HG03442 (cell line): ENCODE measurements at regions not wholly inside any gene's neighbourhood (a gene's known extent, or its start where the extent isn't known, plus 50 kb on each side); places are given as distances from the start of the nearest gene placed in this dataset.
A peak's percentile ranks its signal among the peaks of the same experiment; 100 is the strongest.
"Not testable (repeated sequence)": the region's sequence is repeated elsewhere in the genome, so short reads cannot be mapped to it uniquely, and the experiment has no call there.

ENCODE experiments used
- ATAC-seq: cut with Tn5 transposase; IDR thresholded peaks from one replicate; pipeline ENCODE4 v1.9.1; 2021; ENCODE audit warnings: mild to moderate bottlenecking, moderate library complexity; ENCODE audit not compliant: unreplicated experiment

DNA sequence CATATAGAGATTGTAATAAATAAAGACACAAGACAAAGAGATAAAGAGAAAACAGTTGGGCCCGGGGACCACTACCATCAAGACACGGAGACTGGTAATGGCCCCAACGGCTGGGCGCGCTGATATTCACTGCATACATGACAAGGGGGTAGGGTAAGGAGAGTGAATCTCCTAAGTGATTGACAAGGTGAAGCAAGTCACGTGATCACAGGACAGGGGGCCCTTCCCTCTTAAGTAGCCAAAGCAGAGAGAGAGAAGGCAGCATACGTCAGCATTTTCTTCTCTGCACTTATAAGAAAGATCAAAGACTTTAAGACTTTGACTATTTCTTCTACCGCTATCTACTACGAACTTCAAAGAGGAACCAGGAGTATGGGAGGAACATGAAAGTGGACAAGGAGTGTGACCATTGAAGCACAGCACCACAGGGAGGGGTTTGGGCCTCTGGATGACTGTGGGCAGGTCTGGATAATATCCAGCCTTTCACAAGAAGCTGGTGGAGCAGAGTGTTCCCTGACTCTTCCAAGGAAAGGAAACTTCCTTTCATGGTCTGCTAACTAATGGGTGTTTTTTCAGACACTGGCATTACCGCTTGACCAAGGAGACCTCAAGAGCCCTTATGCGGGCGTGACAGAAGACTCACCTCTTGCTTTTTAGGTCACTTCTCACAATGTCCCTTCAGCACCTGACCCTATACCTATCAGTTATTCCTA lies 75.6 kb downstream of the MRPL39 start:
- not testable (repeated sequence) for ATAC-seq

DNA sequence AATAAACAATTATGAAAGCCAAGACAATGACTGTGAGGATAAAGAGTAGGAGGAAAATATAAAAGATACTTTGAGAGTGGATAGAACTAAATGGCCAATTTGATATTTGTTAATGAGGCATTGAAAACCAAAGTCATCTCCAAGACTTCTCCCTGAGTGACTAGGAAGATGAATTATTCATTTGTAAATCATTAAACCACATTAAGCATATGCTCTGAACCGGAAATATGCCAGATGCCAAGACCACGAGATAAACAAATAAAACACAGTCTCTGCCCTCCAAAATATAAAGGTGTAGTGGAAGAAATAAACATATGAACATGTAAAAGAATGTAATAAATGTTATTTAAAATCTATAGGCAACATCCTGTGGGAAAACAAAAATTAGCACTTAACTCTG lies 78.8 kb downstream of the MRPL39 start:
- ATAC-seq, result no peak

DNA sequence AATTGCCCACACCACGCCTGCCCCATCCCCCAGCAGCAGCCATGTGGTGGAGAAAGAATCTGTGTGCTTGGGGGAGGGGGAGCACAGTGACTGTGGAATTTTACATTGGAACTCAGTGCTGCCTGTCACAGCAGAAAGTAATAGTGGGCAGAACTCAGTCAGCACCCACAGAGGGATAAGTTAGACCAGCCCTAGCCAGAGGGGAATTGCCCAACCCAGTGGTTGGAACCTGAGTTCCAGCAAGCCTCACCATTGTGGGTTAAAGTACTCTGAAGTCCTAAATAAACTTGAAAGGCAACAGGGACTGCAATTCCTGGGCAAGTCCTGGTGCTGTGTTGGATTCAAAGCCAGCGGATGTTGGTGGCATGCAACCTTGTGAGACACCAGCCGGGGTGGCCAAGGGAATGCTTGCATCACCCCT lies 88.8 kb downstream of the MRPL39 start:
- ATAC-seq, result no peak

DNA sequence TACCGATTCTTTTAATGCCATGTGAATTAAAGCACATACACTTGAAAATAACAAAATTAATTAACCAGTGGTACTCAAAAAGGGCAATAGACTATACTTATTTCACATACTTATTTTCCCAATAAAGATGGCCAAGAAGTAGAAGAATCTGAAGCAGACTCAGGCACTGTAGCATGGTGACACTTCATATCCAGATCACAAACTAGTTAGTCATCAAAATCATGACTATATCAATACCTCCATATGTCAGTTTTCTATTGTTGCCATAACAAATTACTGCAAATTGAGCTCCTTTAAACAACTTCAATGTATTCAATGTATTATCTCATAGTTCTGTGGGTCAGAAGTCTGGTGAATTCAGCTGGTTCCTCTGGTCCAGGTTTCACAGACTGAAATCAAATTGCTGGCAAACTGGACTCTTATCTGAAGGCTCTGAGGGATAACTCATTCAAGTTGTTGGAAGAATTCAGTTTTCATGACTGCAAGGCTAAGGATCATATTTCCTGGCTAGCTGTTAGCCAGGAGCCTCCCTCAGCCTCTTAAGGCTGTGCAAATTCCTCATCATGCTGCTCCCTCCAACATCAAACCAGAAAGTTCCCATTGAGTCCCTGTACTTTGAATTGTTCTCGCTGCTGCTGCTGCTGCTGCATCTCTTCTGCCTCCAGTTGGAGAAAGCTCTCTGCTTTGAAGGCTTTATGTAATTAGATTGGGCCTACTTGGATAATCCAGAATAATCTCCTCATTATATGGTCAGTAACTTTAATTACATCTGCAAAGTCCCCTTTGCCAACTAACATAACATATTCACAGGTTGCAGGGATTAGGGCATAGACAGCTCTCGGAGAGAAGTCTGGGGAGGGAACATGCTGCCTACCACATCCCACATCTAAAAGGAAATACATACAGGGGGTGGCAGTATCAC lies 91.5 kb downstream of the MRPL39 start:
- no peak for ATAC-seq

DNA sequence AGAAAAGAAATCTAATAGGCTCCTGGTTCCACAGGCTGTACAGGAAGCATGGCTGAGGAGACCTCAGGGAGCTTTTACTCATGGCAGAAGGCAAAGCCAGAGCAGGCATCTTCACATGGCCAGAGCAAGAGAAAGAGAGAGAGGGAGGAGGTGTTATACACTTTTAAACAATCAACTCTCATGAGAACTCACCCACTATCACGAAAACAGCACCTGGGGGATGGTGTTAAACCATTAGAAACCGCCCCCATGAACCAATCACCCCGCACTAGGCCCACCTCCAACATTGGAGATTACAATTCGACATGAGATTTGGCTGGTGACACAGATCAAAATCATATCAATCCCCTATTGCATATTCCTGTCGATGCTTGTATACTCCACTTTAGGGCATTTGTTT lies 93.5 kb downstream of the MRPL39 start:
- no peak for ATAC-seq

DNA sequence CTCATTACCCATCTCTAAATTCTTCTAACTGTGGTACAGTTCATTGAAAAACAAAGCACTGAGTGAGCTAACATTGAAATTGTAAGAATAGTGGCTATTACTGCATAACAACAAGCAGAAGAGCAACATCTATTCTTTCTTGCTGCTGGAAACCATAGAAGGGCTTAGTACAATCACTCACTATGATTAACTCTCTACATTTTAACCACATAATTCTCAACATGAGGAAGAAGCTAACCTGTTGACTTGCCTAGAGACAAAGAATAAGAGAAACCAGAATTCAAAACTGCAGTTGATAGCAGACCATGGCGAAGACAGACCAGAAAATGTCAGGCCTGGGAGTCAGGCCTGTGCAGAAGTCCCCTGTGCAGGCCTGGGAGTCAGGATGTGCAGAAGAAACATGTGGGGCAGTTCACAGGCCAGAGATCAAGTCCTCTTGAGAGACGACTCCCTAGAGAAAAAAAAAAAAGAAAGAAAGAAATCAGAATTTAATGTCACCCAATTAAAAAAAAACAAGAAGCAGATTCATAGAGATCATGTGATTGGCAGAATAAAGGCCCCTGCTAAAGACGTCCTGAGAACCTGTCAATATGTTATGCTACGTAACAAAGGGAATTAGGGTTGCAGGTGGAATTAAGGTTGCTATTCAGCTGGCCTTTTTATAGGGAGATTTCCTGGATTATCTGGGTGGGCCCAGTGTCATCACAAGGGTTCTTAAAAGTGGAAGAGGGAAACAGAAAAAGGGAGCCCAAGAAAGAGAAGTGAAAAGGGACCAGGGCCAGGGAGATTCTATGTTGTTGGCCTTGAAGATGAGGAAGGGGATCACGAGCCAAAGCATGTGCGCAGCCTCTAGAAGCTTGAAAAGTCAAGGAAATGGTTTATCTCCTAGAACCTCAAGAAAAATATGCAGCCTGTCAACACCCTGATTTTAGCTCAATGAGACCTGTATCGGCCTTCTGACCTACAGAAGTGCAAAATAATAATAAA lies 94.9 kb downstream of the MRPL39 start:
- ATAC-seq, result no peak

DNA sequence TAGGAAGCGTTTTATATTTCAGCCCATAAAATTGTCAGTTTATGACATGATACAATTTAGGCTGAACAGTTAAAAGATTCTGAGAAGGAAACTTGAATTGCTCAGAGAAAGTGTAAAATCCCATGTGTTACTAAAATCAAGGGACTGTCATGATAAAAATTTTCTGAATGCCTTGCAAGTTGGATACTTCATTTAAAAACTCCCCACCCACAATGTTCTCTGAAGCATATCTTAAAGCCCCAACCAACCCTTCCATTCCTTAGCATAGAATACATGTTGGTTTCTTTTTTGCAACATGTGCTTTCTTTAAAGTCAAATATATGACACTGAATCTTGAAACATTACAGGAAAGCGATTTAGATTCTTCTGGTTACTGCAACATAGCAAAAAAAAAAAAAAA lies 97.4 kb downstream of the MRPL39 start:
- peak; percentile 55 for ATAC-seq

DNA sequence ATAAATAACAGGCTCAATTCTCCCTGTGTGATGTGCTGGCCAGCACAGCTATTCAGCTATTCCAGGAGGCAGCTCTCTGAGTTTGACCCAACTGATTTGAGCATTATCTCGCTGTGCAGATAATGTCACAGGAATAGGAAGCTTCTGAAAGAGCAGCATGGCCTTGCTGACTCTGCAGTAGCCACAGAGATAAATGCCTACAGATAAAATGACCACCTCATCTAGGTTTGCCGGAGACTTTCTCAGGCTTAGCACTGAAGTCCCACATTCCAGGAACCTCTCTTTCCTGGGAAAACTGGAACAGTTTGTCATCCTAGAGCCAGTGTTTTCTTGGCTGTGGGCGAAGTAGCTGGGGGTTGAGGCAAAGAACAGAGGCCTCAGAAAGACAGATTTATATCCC lies 98.9 kb downstream of the MRPL39 start:
- no peak for ATAC-seq

DNA sequence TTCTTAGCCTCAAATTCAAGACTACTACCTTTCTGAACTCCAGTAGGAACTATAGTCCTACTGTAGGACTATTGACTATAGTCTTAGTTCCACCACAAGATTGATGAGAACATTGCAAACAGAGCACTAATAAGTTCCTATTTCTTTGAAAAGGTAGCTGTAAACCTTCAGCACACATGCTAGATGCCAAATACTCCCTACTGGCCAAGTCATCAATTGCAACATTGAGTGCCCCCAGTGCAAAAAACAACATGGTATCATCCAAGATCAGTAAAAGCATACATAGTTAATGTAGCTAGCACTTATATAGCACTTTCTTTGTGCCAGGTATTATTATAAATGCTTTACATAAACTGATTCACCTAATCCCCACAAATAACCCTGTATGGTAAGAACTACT lies 99.8 kb downstream of the MRPL39 start:
- ATAC-seq, result no peak

DNA sequence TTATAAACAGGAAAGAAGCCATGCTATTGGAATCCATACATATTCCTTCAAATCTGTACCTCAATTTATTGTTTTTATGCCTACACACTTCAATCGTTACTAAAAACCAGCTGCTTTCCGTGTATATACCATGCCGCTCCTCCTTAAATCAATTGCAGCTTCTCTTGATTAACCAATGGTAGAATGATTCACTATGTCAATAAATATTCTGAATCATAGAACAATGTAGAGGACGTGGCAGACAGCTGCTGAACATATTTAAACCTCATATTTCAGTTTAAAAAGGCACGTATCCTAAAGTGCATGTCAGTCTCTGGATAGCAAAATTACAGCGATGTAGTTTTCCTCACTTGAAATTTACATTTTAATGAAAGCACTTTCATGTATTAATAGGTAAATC lies 100.4 kb downstream of the MRPL39 start:
- ATAC-seq, result no peak

DNA sequence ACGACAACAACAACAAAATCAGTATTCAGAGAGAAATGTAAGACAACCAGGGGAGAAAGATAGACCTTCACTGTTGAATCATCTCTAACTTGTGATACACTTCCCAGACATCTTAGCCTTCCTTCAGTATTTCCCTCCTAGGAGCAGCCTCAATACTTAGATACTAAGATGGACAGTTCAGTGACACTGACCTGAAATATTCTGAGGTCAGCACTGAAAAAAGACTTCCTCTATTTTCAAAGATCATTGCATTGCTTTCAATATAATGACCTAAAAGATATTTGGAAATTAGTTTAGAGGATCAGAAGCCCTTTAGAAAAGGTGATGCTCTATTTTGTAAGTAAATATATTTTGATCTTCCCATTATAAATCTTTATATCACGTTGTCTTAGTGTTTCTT lies 101.0 kb downstream of the MRPL39 start:
- no peak for ATAC-seq

DNA sequence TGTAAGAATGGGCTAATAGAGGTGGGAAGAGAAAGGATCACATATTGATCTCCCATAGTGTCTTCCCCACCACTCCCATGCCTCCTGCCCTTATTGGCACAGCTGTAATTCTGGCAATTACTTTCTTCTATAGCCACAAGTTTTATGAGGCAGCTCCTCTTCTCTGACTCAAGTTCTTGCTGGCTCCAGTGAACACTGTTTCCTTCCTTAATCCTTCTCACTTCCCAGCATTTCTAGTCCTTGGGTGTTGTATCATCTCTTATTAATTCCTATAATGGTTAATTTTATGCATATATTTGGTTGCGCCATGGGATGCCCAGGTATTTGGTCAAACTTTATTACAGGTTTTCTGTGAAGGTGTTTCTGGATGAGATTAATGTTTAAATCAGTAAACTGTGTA lies 103.3 kb downstream of the MRPL39 start:
- no peak for ATAC-seq

DNA sequence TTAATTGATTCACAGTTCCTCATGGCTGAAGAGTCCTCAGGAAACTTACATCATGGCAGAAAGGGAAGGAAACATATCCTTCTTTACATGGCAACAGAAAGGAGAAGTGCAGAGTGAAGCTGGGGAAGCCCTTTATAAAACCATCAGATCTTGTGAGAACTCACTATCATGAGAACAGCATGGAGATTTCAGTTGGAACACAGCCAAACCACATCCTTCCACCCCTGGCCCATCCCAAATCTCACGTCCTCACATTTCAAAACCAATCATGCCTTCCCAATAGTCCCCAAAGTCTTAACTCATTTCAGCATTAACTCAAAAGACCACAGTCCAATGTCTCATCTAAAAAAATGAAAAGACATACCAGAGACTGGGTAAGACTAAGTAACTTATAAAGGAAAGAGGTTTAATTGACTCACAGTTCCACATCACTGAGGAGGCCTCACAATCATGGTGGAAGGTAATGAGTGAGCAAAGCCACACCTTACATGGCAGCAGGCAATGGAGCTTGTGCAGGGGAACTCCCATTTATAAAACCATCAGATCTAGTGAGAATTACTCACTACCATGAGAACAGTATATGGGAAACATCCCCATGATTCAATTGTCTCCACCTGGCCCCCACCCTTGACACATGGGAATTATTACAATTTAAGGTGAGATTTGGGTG lies 105.2 kb downstream of the MRPL39 start:
- ATAC-seq, result peak; percentile 65

DNA sequence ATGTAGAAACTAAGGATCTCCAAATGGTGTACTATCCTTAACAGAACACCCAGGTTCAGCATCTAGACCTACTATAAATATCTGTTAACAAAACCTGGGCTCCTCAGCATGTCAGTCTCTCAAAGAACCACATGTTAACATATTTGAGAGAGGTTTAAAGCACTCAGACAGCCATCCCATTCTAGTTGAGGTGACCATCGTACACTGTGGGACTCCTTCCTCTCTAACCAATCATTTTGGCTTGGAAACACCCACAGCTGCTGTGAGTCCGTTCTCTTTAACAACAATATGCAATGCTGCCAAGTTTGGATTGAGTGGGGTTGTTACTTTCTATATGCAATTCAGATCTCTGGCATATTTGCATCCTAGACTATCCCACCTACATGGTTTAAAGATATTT lies 105.8 kb downstream of the MRPL39 start:
- peak; percentile 17 for ATAC-seq

DNA sequence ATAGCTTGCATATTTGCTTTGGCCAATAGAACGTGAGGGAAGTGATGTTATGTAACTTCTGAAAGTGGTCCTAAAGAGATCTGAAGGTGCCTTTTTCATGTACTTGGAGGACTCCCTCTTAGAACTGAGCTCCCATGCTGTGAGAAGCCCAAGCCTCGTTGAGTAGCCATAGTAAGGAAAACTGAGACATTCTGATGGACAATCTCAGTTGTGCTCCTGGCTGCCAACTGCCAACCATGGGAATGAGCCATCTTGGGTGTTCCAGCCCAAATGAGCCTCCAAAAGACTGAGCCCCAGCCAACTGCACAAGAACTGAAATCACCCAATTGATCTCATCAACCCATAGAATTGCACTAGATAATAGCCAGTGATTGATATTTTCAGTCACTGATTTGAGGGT lies 106.7 kb downstream of the MRPL39 start:
- ATAC-seq, result no peak

DNA sequence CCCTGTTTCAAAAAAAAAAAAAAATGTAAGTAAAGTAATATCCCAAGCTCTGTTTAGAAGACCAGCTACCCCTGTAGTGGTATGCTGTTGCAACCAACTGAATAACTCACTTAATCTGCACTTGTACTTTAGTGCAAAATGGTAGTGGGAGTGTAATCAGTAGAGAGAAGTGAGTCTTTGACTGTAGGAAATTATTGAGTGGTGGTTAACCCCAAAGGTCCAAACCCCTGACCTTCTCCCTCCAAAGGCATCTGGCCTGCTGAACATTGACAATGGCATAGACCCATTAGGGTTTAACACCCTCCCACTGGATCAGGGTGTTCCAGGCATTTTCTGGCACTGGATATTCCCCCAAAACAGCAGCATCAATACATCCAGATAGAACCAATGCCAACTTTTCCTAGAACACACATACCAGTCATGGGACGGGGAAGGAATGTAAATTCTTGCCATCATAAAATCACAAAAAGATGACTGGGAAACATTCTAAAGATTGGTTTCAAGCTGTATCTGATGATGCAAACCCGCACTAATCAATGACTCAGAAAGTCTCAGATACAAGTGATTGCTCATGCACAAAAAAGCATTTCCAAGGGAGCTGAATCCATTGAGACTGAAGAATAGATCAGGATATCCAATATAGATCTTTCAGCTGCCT lies 110.3 kb downstream of the MRPL39 start:
- no peak for ATAC-seq

DNA sequence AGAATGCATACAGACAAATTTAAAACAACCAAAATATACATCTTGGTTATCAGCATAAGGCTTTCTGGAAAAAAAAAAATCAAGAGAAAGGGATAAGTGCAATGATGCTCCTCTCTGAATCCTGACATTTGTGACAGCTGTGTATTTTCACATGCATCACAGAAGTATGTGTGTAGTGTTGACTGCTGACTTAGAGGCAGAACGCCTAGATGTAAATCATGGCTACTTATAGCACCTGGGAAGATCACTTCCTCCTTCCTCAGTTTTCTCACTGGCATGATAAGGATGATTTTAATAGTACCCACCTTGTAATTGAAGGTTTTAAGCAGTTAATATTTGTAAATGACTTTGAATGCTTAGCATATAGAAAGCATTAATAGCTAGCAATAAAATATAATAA lies 112.5 kb downstream of the MRPL39 start:
- peak; percentile 72 for ATAC-seq

DNA sequence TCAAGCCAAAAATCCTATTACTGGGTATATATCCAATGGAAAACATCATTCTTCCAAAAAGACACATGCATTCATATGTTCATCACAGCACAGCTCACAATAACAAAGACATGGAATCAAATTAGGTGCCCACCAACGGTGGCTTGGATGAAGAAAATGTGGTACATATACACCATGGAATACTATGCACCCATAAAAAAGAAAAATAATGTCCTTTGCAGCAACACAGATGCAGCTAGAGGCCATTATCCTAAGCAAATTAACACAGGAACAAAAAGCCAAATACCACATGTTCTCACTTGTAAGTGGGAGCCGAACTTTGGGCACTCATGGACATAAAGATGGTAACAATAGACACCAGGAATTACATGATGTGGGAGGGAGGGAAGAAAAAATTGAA lies 113.6 kb downstream of the MRPL39 start:
- no peak for ATAC-seq

DNA sequence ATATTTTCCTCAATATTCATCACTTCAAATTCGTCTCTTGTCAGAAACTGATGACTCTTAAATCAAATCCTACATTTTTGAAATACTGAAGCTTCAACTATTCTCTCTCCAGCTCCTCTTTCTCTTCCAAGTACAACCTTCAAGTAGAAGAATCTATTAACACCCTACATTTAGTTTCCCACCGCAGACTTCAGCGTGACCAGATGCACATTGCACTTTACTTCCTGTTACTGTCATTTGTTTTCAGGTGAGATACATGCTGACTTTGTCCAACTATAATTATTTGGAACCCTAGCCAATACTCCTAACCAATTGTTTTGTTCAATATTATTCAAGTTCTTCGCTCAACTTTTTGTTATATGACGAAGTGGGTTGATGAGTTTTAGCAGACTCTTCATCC lies 116.0 kb downstream of the MRPL39 start:
- ATAC-seq, result no peak

DNA sequence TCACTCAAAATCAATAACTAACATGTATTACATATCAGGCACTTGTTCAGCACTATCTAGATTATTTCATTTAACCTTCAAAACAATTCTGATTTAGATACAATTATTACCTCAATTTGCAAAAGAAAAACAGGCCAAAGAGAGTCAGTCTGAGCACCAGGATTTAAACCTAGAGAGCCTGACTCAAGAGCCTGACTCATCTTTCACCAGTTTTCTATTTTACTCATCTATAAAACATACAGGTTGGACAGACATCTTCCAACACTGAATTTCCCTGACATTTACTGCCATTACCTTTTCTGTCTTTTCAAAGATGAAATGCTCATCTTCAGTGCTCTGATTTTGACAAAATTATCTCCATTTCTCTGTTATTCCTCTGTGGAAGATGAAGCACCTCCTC lies 116.5 kb downstream of the MRPL39 start:
- ATAC-seq, result no peak
